ENCODE measurements at regions not wholly inside any gene's neighbourhood (a gene's known extent, or its start where the extent isn't known, plus 50 kb on each side); places are given as distances from the start of the nearest gene placed in this dataset.

DNA sequence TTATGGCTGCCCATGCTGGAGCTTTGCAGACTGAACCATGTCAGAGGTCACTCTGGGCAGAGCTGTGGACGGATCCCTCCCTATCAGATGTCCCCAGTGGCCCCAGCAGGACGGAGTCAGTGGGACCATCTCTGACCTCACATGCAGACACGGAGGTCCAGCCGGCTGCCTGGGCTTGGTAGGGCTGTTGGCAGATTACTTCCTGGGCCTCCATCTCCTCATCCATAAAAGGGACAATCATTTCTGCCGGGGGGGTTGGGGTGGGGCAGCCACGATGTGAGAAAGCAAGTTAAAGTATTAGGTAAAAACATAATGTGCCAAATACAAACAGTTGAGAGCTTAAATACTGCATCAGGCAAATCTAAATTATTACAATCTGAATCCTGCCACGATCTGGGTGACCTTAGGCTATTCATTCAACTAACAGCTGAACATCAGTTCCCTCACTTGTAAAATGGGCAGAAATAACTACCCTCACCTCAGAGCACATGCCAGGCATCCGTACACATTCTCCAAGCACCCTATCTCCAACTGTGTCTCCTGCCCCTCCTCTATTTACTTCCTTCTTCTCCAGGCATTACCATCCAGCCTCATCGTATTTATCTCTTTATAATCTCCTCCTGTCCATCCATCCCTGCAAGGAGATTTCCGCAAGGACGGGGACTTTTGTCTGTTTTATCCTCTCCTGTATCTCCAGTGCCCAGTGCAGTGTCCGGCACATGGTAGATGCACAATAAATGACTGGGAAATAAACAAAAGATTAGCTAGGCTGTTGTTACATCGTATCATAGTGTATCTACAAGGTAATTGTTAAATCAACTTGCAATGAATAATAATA is 192.3 kb upstream of the FOXF1 start:
- Mint-ChIP-seq H3K36me3 (ENCODE audit: low read depth, unreplicated experiment) (no peaks in the 10 kb centered on the region), H3K4me1 (ENCODE audit: low read depth, unreplicated experiment) (no peaks in the 10 kb centered on the region), H3K4me3 (ENCODE audit: unreplicated experiment) (no peak overlapping the region), H3K9me3 (ENCODE audit: unreplicated experiment) (no peaks in the 10 kb centered on the region), H3K27me3 (ENCODE audit: low read depth, unreplicated experiment) (peaks cover 67% of the 10 kb centered on the region), H3K27ac (ENCODE audit: unreplicated experiment) (no peak overlapping the region)
- no peak for TF ChIP-seq EZH2 (IDR thresholded peaks at IDR 0.05; ENCODE audit: insufficient read depth, low read length)
- TF ChIP-seq, protein P1, sequence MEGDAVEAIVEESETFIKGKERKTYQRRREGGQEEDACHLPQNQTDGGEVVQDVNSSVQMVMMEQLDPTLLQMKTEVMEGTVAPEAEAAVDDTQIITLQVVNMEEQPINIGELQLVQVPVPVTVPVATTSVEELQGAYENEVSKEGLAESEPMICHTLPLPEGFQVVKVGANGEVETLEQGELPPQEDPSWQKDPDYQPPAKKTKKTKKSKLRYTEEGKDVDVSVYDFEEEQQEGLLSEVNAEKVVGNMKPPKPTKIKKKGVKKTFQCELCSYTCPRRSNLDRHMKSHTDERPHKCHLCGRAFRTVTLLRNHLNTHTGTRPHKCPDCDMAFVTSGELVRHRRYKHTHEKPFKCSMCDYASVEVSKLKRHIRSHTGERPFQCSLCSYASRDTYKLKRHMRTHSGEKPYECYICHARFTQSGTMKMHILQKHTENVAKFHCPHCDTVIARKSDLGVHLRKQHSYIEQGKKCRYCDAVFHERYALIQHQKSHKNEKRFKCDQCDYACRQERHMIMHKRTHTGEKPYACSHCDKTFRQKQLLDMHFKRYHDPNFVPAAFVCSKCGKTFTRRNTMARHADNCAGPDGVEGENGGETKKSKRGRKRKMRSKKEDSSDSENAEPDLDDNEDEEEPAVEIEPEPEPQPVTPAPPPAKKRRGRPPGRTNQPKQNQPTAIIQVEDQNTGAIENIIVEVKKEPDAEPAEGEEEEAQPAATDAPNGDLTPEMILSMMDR (IDR thresholded peaks at IDR 0.05; ENCODE audit: insufficient read depth, low read depth, low read length), result no peak
- no peaks in the 10 kb centered on the region for H3K4me1 ChIP-seq (ENCODE audit: insufficient read depth, low read length)
- H3K9me3 ChIP-seq (ENCODE audit: insufficient read depth, low read depth, low read length), result no peaks in the 10 kb centered on the region
- H3K79me2 ChIP-seq (ENCODE audit: insufficient read depth, low read length), result no peaks in the 10 kb centered on the region
- no peak overlapping the region for H3K27ac ChIP-seq (ENCODE audit: low read depth, low read length)
- H3K36me3 ChIP-seq (ENCODE audit: insufficient read depth, low read length), result no peaks in the 10 kb centered on the region
- H2AFZ ChIP-seq (ENCODE audit: low read depth, low read length), result no peak overlapping the region
- H3K4me3 ChIP-seq (ENCODE audit: insufficient read depth, low read depth, low read length), result no peak overlapping the region
- H3K9ac ChIP-seq (ENCODE audit: low read length), result no peak overlapping the region
- no peak overlapping the region for H3K4me2 ChIP-seq (ENCODE audit: low read length)
- no peak for DNase-seq (ENCODE audit: low read depth)
- FAIRE-seq, result no peak
- peaks cover 24% of the 10 kb centered on the region for H3K27me3 ChIP-seq (ENCODE audit: insufficient read depth, low read length)
- no peaks in the 10 kb centered on the region for H4K20me1 ChIP-seq (ENCODE audit: insufficient read depth, low read length)

DNA sequence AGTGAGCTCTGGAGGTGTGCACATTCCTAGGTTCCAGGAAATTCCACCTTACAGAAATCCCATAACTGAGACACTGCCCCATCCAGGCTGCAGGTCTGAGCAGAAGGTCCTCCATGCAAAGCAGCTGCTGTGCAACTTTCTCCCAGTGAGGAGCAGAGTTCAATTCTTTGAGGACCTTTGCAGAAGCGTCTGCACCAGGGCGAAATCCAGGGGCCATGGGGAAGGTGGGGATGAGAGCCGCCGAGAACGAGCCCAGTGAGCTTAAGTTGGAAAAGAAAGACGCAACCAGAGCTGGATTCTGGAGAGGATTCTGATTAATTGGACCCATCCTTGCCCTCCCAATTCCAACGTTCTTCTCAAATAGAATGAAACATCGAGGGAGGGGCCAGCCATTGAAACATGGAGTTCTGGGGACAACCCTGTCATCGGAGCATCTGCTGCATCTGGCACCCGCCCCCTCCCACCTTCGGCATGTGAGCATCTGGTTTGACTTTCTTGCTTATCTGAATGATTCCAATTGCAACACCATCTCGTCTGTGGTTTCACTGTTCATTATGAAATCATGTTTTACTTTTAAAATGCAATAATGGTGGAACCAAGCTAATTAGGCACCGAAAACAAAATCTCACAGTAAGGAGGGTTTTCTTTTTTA is 190.6 kb upstream of the FOXF1 start:
- H3K27ac ChIP-seq (ENCODE audit: low read depth, low read length), result no peak overlapping the region
- no peaks in the 10 kb centered on the region for H3K36me3 Mint-ChIP-seq (ENCODE audit: low read depth, unreplicated experiment)
- H3K9me3 ChIP-seq (ENCODE audit: insufficient read depth, low read depth, low read length), result no peaks in the 10 kb centered on the region
- no peak overlapping the region for H3K4me3 Mint-ChIP-seq (ENCODE audit: unreplicated experiment)
- DNase-seq (ENCODE audit: low read depth) (no peak), FAIRE-seq (no peak)
- H3K4me3 ChIP-seq (ENCODE audit: insufficient read depth, low read depth, low read length), result no peak overlapping the region
- H3K4me1 ChIP-seq (ENCODE audit: insufficient read depth, low read length), result no peaks in the 10 kb centered on the region
- peaks cover 20% of the 10 kb centered on the region for H3K27me3 ChIP-seq (ENCODE audit: insufficient read depth, low read length)
- H4K20me1 ChIP-seq (ENCODE audit: insufficient read depth, low read length), result no peaks in the 10 kb centered on the region
- no peak overlapping the region for H2AFZ ChIP-seq (ENCODE audit: low read depth, low read length)
- H3K4me1 Mint-ChIP-seq (ENCODE audit: low read depth, unreplicated experiment), result no peaks in the 10 kb centered on the region
- no peak overlapping the region for H3K9ac ChIP-seq (ENCODE audit: low read length)
- H3K79me2 ChIP-seq (ENCODE audit: insufficient read depth, low read length), result no peaks in the 10 kb centered on the region
- peaks cover 63% of the 10 kb centered on the region for H3K27me3 Mint-ChIP-seq (ENCODE audit: low read depth, unreplicated experiment)
- no peak overlapping the region for H3K27ac Mint-ChIP-seq (ENCODE audit: unreplicated experiment)
- H3K9me3 Mint-ChIP-seq (ENCODE audit: unreplicated experiment), result no peaks in the 10 kb centered on the region
- TF ChIP-seq, protein P1 (IDR thresholded peaks at IDR 0.05; ENCODE audit: insufficient read depth, low read depth, low read length), result no peak
- TF ChIP-seq EZH2 (IDR thresholded peaks at IDR 0.05; ENCODE audit: insufficient read depth, low read length), result no peak
- no peaks in the 10 kb centered on the region for H3K36me3 ChIP-seq (ENCODE audit: insufficient read depth, low read length)
- H3K4me2 ChIP-seq (ENCODE audit: low read length), result no peak overlapping the region

DNA sequence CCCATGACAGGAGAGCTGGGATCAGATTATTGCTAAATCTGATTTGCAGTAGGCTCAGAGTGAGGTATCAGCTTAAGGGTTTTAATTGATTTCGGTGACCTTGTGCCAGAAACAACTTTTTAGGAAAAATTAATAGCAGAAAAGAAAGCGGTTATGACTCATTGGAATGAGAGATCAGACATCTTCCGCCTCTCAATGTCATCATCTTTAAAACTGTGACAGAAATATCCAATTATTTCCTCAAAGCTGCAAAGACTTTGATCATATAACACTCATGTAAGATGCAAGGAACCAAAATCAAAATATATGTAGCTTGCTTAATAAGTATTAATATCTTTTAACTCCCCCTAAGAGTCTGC is 190.1 kb upstream of the FOXF1 start:
- Histone ChIP-seq H2AFZ (ENCODE audit: low read depth, low read length) (no peak overlapping the region), H3K36me3 (ENCODE audit: insufficient read depth, low read length) (no peaks in the 10 kb centered on the region), H3K4me1 (ENCODE audit: insufficient read depth, low read length) (no peaks in the 10 kb centered on the region), H3K9ac (ENCODE audit: low read length) (no peak overlapping the region), H3K4me2 (ENCODE audit: low read length) (no peak overlapping the region), H3K4me3 (ENCODE audit: insufficient read depth, low read depth, low read length) (no peak overlapping the region), H3K27ac (ENCODE audit: low read depth, low read length) (no peak overlapping the region), H3K9me3 (ENCODE audit: insufficient read depth, low read depth, low read length) (no peaks in the 10 kb centered on the region), H3K27me3 (ENCODE audit: insufficient read depth, low read length) (peaks cover 20% of the 10 kb centered on the region), H3K79me2 (ENCODE audit: insufficient read depth, low read length) (no peaks in the 10 kb centered on the region), H4K20me1 (ENCODE audit: insufficient read depth, low read length) (no peaks in the 10 kb centered on the region)
- DNase-seq (ENCODE audit: low read depth) (no peak), FAIRE-seq (no peak)
- H3K27me3 Mint-ChIP-seq (ENCODE audit: low read depth, unreplicated experiment), result peaks cover 60% of the 10 kb centered on the region
- no peak overlapping the region for H3K27ac Mint-ChIP-seq (ENCODE audit: unreplicated experiment)
- TF ChIP-seq, protein P1 (IDR thresholded peaks at IDR 0.05; ENCODE audit: insufficient read depth, low read depth, low read length), result no peak
- TF ChIP-seq EZH2 (IDR thresholded peaks at IDR 0.05; ENCODE audit: insufficient read depth, low read length), result no peak
- no peak overlapping the region for H3K4me3 Mint-ChIP-seq (ENCODE audit: unreplicated experiment)
- H3K4me1 Mint-ChIP-seq (ENCODE audit: low read depth, unreplicated experiment), result no peaks in the 10 kb centered on the region
- no peaks in the 10 kb centered on the region for H3K36me3 Mint-ChIP-seq (ENCODE audit: low read depth, unreplicated experiment)
- H3K9me3 Mint-ChIP-seq (ENCODE audit: unreplicated experiment), result no peaks in the 10 kb centered on the region

Measured in astrocyte (in vitro differentiated cells and primary cell).